HG02973 (cell line): ENCODE measurements at regions not wholly inside any gene's neighbourhood (a gene's known extent, or its start where the extent isn't known, plus 50 kb on each side); places are given as distances from the start of the nearest gene placed in this dataset.

Experiments
- ATAC-seq: cut with Tn5 transposase; IDR thresholded peaks from one replicate; pipeline ENCODE4 v1.9.1; 2021; ENCODE audit warnings: moderate library complexity; ENCODE audit not compliant: unreplicated experiment

DNA sequence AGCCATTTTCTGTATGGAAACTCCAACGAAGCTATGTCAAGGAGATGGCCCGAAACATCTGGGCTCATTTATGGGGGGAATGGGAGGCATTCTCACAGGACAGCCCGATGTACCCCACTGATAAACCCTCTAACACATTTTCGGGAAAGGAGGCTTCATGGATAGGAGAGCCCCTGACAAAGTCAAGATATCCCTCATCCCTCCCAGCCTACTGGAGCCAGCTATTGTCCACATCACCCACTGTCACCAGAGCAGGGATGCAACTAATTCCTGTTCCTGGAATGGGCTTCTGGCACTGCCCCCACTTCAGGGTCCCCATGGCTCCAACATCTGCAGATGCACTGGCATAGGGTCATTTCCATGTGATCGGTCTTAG, 98.2 kb upstream of the BMPER start:
- no peak for ATAC-seq

DNA sequence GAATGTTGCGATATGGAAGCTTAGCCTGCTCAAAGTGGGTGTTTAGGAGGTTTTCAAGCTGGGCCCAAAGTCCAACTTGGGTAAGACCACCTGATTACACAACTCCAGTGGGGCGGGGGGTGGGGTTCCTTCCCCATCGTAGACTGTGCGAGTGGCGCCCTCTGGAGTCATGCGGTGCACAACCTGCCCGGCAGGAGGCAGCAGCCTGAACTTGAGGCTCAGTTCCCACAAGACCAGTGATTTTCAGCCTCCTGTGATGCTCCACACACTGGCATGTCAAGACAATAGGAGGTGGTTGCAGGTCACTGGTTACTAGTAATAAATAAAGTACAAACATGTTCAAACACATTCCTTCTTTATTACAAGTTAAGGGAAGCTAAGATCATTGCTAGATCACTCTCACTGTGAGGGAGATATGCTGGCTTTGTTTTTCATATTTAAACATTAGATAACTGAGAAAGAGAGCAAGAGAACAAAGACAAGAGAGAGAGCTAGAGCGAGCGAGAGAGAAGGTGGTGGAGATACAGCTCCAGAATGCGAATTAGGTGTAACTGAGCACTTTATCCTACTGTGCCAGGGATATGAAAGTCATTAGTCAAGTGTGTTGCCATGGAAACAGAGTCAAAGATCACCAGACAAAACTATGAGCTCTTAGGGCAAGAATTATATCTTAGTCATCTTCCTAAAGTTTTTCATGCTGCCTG, 97.4 kb upstream of the BMPER start:
- no peak for ATAC-seq

DNA sequence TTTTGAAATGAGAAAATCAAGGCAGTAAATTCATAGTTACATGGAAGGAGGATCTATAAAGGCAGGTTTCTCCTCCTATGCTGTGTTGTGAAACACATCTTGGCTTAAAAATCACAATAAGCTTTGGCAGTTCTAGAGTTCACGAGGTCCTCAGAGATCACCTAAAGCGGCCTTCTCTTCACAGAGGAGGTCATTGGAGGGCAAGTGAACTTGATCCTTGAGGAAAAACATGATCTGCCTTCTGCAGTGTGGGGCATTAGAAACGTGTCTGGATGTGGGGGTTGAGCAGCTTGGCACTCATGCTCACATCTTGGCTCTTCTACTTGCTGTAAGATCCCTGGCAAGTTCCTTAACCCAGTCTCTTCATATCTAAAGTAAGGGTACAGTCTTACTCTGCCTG, 96.1 kb upstream of the BMPER start:
- ATAC-seq: no peak

DNA sequence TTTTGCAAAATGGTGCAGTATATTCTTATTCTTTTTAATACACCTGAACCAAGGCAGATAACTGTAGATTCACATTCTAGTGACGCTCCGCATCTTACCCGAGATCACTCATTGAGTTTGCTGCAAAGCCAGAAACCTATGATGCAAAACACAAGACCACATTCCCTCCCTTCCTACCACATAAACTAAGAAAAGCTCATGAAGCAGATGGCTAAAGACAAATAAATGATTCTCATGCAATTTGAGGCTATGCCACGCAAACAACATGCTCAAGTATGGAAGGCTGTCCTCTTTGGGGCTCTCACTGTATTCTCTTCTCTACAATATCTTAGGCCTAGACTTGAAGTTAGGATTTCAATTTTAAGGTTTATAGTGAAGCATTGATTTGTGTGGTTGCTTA, 95.0 kb upstream of the BMPER start:
- ATAC-seq: no peak

DNA sequence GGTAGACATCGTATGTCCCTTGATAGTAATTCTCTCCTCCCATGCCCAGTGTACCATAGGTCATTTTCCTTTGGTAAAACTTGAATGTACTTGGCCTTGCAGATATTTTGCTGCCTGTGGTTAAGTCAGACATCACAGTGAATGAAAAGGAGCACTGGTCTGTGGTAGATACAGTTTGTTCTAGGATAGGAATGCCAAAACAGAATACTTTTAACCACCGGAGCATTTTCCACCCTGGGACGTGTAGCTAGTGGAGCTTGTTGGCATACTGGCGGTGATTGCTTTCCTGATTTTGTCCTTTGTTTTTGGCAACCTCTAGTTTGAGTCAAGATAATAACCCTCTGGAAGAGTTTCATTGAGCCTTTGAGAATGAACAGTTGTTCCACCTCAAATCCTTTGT, 92.0 kb upstream of the BMPER start:
- ATAC-seq: no peak

DNA sequence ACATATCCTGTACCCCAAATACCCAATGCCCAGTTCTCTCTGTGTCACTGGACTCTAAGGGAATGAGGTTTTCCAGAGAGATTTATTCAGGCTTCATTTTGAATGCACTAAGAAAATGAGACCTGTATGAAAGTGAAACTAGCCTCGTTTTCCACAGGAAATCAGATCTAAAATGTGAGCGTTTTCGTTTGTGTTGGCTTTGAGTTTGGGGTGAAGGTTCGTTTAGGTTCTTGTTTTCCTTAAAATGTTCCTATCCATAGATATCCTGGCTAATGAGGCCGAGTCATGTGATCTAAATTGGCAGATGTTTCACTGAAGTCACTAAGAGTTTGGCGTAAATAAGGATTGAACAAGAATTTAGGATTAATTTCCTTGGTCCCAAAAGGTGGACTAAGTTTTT, 90.9 kb upstream of the BMPER start:
- ATAC-seq: no peak

DNA sequence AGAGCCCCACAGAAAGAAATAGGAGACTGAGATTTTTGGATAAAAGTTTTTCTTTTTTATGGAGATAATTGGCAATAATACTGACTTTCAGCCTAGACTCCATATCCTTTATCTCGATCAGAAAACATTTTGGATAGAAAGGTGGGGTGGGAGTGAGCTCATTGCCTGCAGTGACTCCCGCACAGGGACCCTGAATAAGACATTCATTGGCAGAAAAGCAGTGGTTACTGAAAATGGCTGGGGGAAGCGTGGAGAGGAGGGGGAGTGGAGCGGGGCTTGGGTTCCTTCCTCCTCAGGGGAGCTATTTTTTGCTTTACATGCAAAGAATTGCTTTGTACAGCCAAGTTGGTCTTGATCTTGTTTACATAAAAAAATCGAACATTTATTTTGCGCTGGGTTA, 90.4 kb upstream of the BMPER start:
- no peak for ATAC-seq

DNA sequence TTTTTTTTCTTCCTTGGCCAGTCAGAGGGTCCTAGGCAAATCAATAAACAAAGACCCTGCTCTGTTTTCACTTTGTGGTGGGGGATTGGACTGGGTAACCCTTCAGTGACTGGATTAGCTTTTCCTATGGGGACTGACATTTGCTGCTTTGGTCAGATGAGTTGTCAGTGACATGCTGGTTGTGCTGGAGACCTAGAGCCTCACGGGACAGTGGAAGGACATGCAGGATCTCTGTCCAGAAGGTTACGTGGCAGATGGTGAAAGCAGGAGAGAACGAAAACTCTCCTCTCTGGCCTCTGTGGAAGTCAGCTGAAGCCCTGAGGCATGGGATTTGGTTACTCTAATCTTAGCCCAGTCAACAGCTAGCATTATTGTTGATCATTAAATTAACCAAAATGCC, 90.0 kb upstream of the BMPER start:
- ATAC-seq: no peak

DNA sequence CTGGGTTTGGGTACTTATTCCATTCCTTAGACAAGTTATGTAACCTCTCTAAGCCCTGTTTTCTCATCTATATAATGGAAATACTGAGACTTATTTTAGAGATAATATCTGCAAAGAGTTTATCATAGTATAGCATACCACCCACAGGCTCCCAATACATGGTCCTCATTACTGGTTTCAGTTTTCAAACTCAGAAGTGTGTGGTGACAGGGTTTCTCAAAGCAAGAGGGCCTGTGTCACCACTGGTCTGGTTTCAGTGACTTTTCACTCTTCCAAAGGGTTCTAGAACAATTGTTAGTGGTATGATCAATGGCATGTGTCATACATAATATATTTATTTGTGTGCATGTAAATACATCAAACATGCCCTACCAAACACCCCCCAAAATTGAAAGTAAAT, 89.2 kb upstream of the BMPER start:
- ATAC-seq: no peak

DNA sequence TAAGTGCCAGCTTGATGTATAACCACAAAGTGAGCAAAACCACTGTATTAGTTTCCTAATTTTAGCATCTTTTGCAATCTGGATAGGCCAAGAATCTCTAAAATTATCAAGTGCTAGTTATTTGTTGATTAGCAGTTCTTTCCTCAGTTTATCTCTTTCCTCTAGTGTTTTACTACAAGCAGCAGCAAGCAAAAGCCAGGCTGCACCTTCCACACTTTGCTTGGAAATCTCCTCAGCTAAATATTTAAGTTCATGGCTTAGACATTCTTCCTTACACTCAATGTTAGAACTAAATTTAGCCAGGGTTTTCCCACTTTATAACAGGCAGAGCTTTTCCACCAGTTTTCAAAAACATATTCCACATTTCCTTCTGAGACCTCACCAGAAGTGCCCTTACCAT, 85.7 kb upstream of the BMPER start:
- no peak for ATAC-seq

DNA sequence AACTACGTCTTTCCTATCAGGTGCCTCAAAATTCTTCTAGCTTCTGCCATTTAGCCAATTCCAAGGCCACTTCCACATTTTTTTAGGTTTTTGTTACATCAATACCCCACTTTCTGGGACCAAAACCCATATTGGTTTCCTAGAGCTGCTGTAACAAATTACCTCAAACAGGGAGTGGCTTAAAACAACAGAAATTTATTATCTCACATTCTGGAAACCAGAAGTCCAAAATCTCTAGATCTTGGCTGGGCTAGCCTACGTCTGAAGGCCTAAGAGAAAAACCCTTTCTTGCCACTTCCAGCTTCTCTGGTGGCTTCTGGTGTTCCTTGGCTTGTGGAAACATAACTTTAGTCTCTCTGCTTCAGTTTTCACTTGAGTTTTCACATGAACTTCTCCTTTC, 85.1 kb upstream of the BMPER start:
- ATAC-seq: no peak

DNA sequence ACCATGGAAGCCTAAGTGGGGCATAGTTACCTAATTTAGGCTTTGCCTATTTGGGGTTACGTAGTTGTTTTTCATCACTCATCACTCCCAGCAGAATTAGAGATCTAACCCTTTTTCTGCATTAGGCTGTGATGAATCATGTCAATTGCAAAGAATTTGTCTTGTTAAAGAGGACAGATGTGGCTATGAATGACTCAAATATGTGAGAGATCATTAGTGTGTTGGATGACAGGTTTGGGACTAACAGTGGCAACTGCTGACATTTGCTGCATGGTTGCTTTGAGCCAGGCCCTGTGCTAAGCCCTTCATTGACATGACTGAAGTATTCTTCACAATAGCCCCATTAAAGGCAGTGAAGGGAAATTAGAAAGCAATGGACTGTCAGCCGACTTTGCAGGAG, 83.4 kb upstream of the BMPER start:
- ATAC-seq: no peak

DNA sequence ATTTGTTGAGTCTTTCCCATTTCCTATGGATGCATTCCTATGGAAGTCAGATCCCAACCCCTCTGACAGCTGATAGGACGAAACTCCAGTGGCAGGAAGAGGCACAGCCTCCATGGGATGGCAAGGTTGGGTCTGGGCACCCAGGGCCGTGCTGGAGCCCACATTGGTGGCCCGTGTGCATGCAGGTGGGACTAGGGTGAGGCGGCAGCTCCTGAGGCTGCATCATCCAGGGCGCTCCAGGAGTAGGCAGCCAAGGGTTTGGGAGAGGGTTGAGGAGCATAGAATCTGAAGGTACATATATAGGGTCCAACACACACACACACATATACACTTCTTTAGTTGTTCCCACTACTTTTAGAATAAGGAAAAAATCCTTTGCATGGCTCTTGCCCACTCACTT, 81.4 kb upstream of the BMPER start:
- ATAC-seq: no peak

DNA sequence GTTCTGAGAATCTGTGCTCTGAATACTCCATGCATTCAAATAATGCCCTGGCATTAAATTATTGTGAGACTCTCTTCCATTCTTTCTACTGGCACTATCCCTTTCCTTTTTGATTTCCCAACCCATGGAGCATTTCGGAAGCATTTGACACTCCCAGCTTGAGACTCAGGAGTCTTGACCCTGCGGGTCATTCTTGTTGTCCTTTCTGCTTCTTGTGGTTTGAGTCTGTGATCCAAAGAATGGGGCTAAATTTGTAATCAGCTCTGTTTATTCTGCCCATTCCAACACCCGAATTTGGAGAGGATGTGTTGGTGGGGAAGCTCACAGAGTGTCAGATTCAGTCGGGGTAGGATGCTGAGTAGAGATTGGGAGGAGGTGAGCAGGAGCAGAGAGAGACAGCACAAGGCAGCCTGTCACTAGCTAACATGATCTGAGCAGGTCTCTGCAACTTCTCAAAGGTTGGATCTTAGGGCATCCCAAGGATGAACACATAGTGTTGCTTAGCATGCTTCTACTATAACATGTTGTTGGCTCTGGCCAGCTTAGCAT, 80.4 kb upstream of the BMPER start:
- ATAC-seq: no peak

DNA sequence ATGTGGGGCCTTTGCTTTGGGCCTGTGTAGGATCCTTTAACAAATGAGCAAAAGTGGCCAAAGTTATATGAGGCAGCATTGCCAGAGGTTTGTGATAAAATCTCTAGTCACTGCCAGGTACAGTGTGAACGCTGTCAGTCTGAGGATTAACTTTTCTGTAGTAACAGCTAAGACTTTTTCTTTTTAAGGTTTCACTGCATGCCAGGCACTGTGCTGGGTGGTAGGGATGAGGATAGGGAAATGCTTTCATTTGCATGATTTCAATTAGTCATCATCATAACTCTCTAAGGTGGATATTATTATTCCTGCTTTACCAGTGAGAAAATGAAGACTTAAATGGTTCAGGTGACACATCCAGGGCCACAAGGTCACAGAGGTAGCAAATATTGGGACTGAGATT, 79.7 kb upstream of the BMPER start:
- ATAC-seq: no peak

DNA sequence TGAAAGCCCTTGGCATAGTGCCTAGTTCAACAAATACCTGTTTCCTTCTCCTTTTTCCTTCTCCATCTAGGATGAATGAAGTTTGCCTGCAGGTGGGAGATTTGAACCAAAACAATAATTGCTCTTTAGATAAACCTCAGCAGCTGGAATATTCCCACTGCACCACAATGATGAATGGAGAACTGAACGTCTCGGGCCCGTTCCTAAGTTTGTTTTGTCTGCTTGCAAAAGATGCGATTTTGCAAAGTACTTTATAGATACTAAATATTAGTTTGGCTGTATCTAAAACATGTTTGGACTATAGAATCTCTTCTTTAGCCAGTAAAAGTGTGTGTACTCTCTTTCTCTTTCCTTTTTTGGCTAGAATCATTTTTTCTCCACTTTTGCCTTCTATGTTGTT, 75.8 kb upstream of the BMPER start:
- ATAC-seq: no peak

DNA sequence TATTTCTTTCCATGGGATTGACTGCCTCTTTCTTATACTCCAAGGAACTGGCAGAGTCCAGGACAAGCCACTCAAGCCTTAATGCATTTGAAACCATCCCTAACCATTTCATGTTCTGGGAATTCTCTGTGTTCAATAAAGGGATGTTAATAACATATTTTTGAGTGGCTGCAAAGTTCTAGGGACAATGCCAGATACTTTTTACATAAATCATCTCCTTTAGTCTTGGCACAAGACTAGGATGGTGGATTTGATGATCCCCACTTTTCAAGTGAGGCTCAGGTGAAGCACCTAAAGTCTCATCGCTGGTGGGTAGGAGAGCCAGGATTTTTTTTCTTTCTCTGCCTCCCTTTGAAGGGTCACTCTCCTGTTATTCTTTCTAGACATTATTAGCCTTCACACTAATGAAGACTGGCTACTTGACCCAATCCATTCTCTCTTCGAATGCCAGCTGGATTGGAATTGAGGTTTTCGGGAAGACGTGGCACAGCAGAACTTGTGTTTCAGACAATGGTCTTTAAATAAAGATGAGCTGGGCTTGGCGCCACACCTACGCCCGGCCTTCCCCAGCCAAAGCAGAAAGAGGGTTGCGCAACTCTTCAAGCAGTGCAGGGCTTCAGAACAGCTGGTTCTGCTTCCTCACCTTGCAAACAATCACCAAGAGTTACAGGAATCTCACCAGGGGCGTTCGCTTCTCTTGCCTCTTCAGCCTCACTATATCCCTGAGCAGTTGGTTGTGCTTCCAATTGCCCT, 73.8 kb upstream of the BMPER start:
- no peak for ATAC-seq

DNA sequence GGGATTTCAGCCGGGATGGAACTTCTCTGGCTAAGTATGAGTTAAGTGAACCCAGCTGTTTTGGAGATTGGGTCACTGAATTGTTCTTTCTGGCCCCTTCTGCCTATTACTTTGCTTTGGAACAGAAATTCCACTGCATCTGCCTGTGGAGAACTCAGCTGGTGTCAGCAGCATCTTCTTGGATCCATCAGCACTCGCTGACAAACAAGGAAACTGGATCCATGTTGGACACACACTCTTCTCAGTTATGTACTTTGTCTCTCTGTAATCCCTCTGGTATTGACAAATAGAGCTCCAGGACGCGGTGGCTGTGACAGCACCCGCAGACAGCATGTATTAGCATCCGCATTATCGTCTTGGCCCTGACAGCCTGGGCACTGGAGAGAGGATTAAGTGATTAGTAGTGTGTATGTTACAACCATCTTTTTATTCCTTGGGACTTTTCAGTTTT, 73.0 kb upstream of the BMPER start:
- ATAC-seq: no peak

DNA sequence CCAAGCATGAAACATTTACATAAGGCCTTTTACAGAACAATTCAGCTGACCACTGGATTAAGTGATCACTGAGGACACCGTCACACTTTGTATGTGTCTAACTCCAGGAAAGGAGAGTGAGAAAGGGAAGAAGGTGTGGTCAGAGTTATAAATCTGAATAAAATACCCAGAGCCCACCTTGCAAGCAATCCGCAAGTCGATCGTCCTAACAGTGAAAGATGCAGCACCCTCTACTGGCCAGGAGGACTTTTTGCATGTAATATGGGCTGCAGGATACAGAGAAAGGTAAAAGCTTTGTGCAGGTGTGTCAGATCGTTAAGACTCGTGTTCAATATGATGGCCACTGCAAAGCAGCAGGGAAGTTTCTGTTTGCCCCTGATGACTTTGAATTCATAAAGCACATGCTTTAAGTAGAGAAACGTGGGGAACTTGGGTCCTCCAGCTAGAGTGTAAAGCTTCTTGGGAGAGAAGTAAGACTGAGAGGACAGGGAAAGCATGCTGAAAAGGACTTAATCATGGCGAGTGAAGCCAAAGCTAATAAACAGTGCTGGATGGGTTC, 68.5 kb upstream of the BMPER start:
- no peak for ATAC-seq

DNA sequence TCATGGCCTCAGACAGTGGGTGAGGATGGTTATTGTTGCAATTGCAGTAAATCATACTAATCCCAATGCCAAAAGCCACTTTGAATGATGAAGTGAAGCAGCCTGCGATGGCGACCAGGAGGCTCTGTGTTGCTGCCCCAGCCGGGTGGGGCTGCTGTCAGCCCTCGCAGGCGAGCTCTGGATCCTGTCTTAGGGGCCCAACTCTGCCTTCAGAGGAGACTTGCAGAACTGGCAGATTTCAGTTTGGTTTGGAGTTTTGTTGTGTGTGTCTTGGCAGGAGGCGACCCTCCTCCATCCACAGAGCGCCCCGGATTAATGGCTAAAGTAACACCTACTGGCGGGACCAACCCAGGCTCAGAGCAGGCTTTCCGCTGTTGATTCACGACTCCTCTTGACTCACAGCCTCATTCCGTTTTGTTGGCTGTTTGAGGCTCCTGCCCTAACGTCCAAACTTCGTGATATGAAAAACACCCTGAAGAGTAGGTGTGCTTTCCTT, 67.9 kb upstream of the BMPER start:
- ATAC-seq: no peak

DNA sequence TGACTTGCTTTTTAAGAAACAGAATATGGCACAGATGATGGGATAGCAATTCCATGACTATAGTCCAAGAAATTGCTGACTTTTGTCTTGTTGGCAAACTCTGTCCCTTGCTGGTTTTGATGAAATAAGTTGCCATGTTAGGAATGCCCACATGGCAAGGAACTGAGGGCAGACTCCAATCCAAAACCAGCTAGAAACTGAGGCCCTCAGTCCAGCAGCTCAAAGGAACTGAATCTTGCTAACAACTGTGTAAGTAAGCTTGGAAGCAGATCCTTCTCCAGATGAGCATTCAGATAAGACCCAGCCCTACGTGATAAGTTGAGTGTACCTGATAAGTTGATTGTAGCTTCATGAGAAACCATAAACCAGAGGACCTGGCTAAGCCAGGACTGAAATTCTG, 64.3 kb upstream of the BMPER start:
- ATAC-seq: no peak

DNA sequence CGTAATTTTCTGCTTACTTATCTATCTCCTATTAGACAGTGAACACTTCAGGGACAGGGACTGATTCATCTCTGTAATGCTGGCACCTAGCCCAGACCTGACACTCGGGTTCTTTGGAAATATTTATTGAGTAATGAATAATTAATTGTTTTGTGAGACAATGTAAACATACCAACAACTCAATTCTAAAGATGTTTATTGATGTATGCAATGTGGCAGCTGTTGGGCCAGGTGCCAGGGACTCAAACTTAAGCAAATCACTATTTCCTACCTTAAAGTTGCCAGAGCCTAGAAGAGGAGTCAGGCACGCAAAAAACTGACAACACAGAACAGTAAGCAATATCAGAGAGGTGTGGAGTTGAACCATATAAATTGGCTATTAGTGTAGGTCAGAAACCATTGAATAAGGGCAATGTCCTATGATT, 63.6 kb upstream of the BMPER start:
- ATAC-seq: no peak
